HEK293 (cell line): ENCODE measurements at regions not wholly inside any gene's neighbourhood (a gene's known extent, or its start where the extent isn't known, plus 50 kb on each side); places are given as distances from the start of the nearest gene placed in this dataset.

Experiments
- HOXC10 ChIP-seq: sonication (generic); formaldehyde crosslinking; IDR thresholded peaks from 2 replicates; pipeline ENCODE4 v1.8.1; 2023; ENCODE audit warnings: mild to moderate bottlenecking, missing genetic modification reagents
- KLF9 ChIP-seq: fragments of 450-650 bp; formaldehyde crosslinking; IDR thresholded peaks from 2 replicates; pipeline ENCODE4 v1.5.1; 2016; ENCODE audit warnings: missing biosample characterization, missing genetic modification characterization, low read depth
- ZFP37 ChIP-seq: fragments of 450-650 bp; formaldehyde crosslinking; IDR thresholded peaks from 2 replicates; pipeline ENCODE4 v1.5.1; 2016; ENCODE audit warnings: missing biosample characterization, missing genetic modification characterization
- ZNF140 ChIP-seq: fragments of 450-650 bp; formaldehyde crosslinking; IDR thresholded peaks from 2 replicates; pipeline ENCODE4 v1.5.1; 2016; ENCODE audit warnings: missing biosample characterization, missing genetic modification characterization
- ZNF266 ChIP-seq: fragments of 450-650 bp; formaldehyde crosslinking; IDR thresholded peaks from 2 replicates; pipeline ENCODE4 v1.5.1; 2016; ENCODE audit warnings: missing biosample characterization, missing genetic modification characterization, low read depth
- ZNF37A ChIP-seq: fragments of 450-650 bp; IDR thresholded peaks from 2 replicates; pipeline ENCODE4 v1.5.1; 2018; ENCODE audit warnings: missing biosample characterization, missing genetic modification characterization
- ZNF629 ChIP-seq: fragments of 450-650 bp; formaldehyde crosslinking; IDR thresholded peaks from 2 replicates; pipeline ENCODE4 v1.5.1; 2017; ENCODE audit warnings: missing biosample characterization, missing genetic modification characterization
- TF ChIP-seq, protein P1 (sequence below): fragments of 450-650 bp; formaldehyde crosslinking; IDR thresholded peaks from 2 replicates; pipeline ENCODE4 v1.5.1; 2017; ENCODE audit warnings: missing biosample characterization, missing genetic modification characterization
- TF ChIP-seq, protein P2 (sequence below): fragments of 450-650 bp; formaldehyde crosslinking; IDR thresholded peaks from 2 replicates; pipeline ENCODE4 v1.5.1; 2016; ENCODE audit warnings: missing biosample characterization, missing genetic modification characterization
- TF ChIP-seq, protein P3 (sequence below): fragments of 450-650 bp; formaldehyde crosslinking; IDR thresholded peaks from 2 replicates; pipeline ENCODE4 v1.5.1; 2016; ENCODE audit warnings: missing biosample characterization, missing genetic modification characterization
- TF ChIP-seq, protein P4 (sequence below): IDR thresholded peaks from 2 replicates; pipeline ENCODE4 v1.6.1; 2011; ENCODE audit warnings: mild to moderate bottlenecking, low read depth, low read length, borderline replicate concordance

DNA sequence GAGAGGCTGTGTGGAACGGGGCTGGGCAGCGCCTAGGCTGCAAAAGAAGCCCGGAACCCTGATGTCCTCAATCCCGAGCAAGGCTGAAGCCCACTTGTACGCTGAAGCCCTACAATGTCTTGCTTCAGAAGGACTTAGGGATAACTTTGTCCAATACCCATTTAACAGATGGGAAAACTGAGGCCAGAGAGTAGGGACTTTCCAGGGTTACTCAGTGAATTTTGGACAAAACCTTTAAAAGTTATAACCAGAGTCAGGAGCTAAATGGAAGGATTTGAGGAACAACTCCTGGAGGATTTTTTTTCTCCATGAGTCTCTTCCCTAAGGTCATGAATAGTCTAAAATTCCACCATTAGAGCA, 161.2 kb downstream of the IRX5 start:
- TF ChIP-seq ZNF37A (tag by site-specific recombination) (no peak), ZNF140 (no peak), HOXC10 (CRISPR knock-in tag) (no peak), ZNF629 (tag by site-specific recombination) (no peak), ZFP37 (tag by site-specific recombination) (no peak), KLF9 (no peak), ZNF266 (tag by site-specific recombination) (no peak)
- TF ChIP-seq, protein P1, sequence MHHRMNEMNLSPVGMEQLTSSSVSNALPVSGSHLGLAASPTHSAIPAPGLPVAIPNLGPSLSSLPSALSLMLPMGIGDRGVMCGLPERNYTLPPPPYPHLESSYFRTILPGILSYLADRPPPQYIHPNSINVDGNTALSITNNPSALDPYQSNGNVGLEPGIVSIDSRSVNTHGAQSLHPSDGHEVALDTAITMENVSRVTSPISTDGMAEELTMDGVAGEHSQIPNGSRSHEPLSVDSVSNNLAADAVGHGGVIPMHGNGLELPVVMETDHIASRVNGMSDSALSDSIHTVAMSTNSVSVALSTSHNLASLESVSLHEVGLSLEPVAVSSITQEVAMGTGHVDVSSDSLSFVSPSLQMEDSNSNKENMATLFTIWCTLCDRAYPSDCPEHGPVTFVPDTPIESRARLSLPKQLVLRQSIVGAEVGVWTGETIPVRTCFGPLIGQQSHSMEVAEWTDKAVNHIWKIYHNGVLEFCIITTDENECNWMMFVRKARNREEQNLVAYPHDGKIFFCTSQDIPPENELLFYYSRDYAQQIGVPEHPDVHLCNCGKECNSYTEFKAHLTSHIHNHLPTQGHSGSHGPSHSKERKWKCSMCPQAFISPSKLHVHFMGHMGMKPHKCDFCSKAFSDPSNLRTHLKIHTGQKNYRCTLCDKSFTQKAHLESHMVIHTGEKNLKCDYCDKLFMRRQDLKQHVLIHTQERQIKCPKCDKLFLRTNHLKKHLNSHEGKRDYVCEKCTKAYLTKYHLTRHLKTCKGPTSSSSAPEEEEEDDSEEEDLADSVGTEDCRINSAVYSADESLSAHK (tag by site-specific recombination): no peak
- TF ChIP-seq, protein P2, sequence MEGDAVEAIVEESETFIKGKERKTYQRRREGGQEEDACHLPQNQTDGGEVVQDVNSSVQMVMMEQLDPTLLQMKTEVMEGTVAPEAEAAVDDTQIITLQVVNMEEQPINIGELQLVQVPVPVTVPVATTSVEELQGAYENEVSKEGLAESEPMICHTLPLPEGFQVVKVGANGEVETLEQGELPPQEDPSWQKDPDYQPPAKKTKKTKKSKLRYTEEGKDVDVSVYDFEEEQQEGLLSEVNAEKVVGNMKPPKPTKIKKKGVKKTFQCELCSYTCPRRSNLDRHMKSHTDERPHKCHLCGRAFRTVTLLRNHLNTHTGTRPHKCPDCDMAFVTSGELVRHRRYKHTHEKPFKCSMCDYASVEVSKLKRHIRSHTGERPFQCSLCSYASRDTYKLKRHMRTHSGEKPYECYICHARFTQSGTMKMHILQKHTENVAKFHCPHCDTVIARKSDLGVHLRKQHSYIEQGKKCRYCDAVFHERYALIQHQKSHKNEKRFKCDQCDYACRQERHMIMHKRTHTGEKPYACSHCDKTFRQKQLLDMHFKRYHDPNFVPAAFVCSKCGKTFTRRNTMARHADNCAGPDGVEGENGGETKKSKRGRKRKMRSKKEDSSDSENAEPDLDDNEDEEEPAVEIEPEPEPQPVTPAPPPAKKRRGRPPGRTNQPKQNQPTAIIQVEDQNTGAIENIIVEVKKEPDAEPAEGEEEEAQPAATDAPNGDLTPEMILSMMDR (tag by site-specific recombination): no peak
- TF ChIP-seq, protein P3, sequence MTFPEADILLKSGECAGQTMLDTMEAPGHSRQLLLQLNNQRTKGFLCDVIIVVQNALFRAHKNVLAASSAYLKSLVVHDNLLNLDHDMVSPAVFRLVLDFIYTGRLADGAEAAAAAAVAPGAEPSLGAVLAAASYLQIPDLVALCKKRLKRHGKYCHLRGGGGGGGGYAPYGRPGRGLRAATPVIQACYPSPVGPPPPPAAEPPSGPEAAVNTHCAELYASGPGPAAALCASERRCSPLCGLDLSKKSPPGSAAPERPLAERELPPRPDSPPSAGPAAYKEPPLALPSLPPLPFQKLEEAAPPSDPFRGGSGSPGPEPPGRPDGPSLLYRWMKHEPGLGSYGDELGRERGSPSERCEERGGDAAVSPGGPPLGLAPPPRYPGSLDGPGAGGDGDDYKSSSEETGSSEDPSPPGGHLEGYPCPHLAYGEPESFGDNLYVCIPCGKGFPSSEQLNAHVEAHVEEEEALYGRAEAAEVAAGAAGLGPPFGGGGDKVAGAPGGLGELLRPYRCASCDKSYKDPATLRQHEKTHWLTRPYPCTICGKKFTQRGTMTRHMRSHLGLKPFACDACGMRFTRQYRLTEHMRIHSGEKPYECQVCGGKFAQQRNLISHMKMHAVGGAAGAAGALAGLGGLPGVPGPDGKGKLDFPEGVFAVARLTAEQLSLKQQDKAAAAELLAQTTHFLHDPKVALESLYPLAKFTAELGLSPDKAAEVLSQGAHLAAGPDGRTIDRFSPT (tag by site-specific recombination): no peak
- TF ChIP-seq, protein P4, sequence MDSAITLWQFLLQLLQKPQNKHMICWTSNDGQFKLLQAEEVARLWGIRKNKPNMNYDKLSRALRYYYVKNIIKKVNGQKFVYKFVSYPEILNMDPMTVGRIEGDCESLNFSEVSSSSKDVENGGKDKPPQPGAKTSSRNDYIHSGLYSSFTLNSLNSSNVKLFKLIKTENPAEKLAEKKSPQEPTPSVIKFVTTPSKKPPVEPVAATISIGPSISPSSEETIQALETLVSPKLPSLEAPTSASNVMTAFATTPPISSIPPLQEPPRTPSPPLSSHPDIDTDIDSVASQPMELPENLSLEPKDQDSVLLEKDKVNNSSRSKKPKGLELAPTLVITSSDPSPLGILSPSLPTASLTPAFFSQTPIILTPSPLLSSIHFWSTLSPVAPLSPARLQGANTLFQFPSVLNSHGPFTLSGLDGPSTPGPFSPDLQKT: no peak
